ENCODE measurements at regions not wholly inside any gene's neighbourhood (a gene's known extent, or its start where the extent isn't known, plus 50 kb on each side); places are given as distances from the start of the nearest gene placed in this dataset.

DNA sequence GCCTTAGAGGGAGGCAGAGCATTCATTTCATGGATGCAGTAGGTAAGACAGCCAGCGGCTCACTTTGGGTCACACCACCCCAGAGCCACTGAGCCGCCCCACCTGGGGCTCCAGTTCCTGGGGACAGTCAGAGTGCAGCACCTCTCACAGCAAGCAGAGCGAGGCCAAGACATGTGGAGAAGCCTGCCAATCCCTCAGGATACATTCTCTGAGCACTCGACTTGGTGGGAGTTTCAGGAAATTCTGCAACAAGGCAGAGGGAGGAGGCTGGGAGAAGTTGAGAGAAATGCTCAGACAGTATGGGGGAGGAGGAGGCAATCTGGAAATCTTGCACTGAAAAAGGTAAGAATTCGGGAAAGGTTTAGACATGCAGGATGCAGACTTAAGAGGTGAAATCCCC, 60.8 kb upstream of the WLS start (continued):
- TF ChIP-seq TAF7 (optimal IDR thresholded peaks at IDR 0.05; ENCODE audit: borderline replicate concordance, low read depth, low read length), result no peak
- no peak for TF ChIP-seq CREB1 (IDR thresholded peaks at IDR 0.05)
- no peak for TF ChIP-seq BRCA1 (IDR thresholded peaks at IDR 0.05; ENCODE audit: low read depth, low read length)
- TF ChIP-seq, protein P1, sequence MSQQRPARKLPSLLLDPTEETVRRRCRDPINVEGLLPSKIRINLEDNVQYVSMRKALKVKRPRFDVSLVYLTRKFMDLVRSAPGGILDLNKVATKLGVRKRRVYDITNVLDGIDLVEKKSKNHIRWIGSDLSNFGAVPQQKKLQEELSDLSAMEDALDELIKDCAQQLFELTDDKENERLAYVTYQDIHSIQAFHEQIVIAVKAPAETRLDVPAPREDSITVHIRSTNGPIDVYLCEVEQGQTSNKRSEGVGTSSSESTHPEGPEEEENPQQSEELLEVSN (IDR thresholded peaks at IDR 0.05), result no peak
- TF ChIP-seq EZH2 (IDR thresholded peaks at IDR 0.05; ENCODE audit: low read depth, low read length, severe bottlenecking), result no peak
- no peak for TF ChIP-seq TAF1 (IDR thresholded peaks at IDR 0.05; ENCODE audit: low read depth, low read length)
